ENCODE measurements at regions not wholly inside any gene's neighbourhood (a gene's known extent, or its start where the extent isn't known, plus 50 kb on each side); places are given as distances from the start of the nearest gene placed in this dataset.
"Not testable (repeated sequence)": the region's sequence is repeated elsewhere in the genome, so short reads cannot be mapped to it uniquely, and the experiment has no call there.

GRCh38 chr21:28025111-28025510, 967.6 kb downstream of the LTN1 start:
- POLR2A ChIA-PET, result no interaction called here
- CTCF ChIA-PET, result no interaction called here
- DNase-seq (ENCODE audit: extremely low spot score), result no peak
- TF ChIP-seq HDGF (IDR thresholded peaks at IDR 0.05; ENCODE audit: borderline replicate concordance), result no peak
- no peak for TF ChIP-seq ZNF384 (IDR thresholded peaks at IDR 0.05)
- TF ChIP-seq L3MBTL2 (conservative IDR thresholded peaks at IDR 0.05), result no peak
- TF ChIP-seq FOXK2 (IDR thresholded peaks at IDR 0.05), result no peak
- TF ChIP-seq ARNT (IDR thresholded peaks at IDR 0.05), result no peak
- TF ChIP-seq NFRKB (IDR thresholded peaks at IDR 0.05), result no peak

GRCh38 chr21:28018741-28019669, 973.7 kb downstream of the LTN1 start:
- ChIA-PET CTCF (interaction anchor here (0.6 kb wide), 1 partner anchor 1168 kb away, joined by 4 read pairs; no protein-coding TSS in a partner anchor), POLR2A (no interaction called here)
- no peak for DNase-seq (ENCODE audit: extremely low spot score)
- TF ChIP-seq CTBP1 (IDR thresholded peaks at IDR 0.05; ENCODE audit: borderline replicate concordance) (no peak), PKNOX1 (IDR thresholded peaks at IDR 0.05) (no peak), SUZ12 (IDR thresholded peaks at IDR 0.05) (no peak), NFRKB (IDR thresholded peaks at IDR 0.05) (no peak), ELF4 (IDR thresholded peaks at IDR 0.05) (no peak), LEF1 (IDR thresholded peaks at IDR 0.05; ENCODE audit: borderline replicate concordance) (no peak), TARDBP (IDR thresholded peaks at IDR 0.05) (no peak)

- POLR2A ChIA-PET, result no interaction called here
- TF ChIP-seq NFRKB (IDR thresholded peaks at IDR 0.05), result no peak
- no peak for TF ChIP-seq ARNT (IDR thresholded peaks at IDR 0.05)
- no peak for TF ChIP-seq FOXA1 (IDR thresholded peaks at IDR 0.05)
- TF ChIP-seq PKNOX1 (IDR thresholded peaks at IDR 0.05), result no peak
- TF ChIP-seq FOXM1 (IDR thresholded peaks at IDR 0.05; ENCODE audit: borderline replicate concordance), result no peak
- no peak for TF ChIP-seq BHLHE40 (IDR thresholded peaks at IDR 0.05; ENCODE audit: borderline replicate concordance)
- TF ChIP-seq TARDBP (IDR thresholded peaks at IDR 0.05), result no peak
- no peak for TF ChIP-seq HDGF (IDR thresholded peaks at IDR 0.05; ENCODE audit: borderline replicate concordance)
- TF ChIP-seq ELF4 (IDR thresholded peaks at IDR 0.05), result no peak
- TF ChIP-seq L3MBTL2 (conservative IDR thresholded peaks at IDR 0.05), result no peak
- no peak for TF ChIP-seq FOXK2 (IDR thresholded peaks at IDR 0.05)
- no peak for TF ChIP-seq SP1 (IDR thresholded peaks at IDR 0.05)
- no peak for TF ChIP-seq CTBP1 (IDR thresholded peaks at IDR 0.05; ENCODE audit: borderline replicate concordance)
- TF ChIP-seq LEF1 (IDR thresholded peaks at IDR 0.05; ENCODE audit: borderline replicate concordance), result no peak
- TF ChIP-seq ZNF384 (IDR thresholded peaks at IDR 0.05), result no peak
- no peak for TF ChIP-seq SUZ12 (IDR thresholded peaks at IDR 0.05)
- DNase-seq (ENCODE audit: extremely low spot score), result no peak
- CTCF ChIA-PET, result no interaction called here
These were observed 974.5 kb downstream of the LTN1 start for GRCh38 chr21:28018213-28018612.

- CTCF ChIA-PET, result no interaction called here
- no peak for TF ChIP-seq FOXM1 (IDR thresholded peaks at IDR 0.05; ENCODE audit: borderline replicate concordance)
- TF ChIP-seq BHLHE40 (IDR thresholded peaks at IDR 0.05; ENCODE audit: borderline replicate concordance), result no peak
- no peak for TF ChIP-seq PKNOX1 (IDR thresholded peaks at IDR 0.05)
- TF ChIP-seq ELF4 (IDR thresholded peaks at IDR 0.05), result no peak
- no peak for TF ChIP-seq TARDBP (IDR thresholded peaks at IDR 0.05)
- no peak for TF ChIP-seq ARNT (IDR thresholded peaks at IDR 0.05)
- TF ChIP-seq FOXA1 (IDR thresholded peaks at IDR 0.05), result no peak
- TF ChIP-seq SUZ12 (IDR thresholded peaks at IDR 0.05), result no peak
- no peak for TF ChIP-seq NFRKB (IDR thresholded peaks at IDR 0.05)
- TF ChIP-seq HDGF (IDR thresholded peaks at IDR 0.05; ENCODE audit: borderline replicate concordance), result no peak
- no peak for TF ChIP-seq SP1 (IDR thresholded peaks at IDR 0.05)
- TF ChIP-seq FOXK2 (IDR thresholded peaks at IDR 0.05), result no peak
- no peak for TF ChIP-seq CTBP1 (IDR thresholded peaks at IDR 0.05; ENCODE audit: borderline replicate concordance)
- no peak for TF ChIP-seq L3MBTL2 (conservative IDR thresholded peaks at IDR 0.05)
- no peak for TF ChIP-seq LEF1 (IDR thresholded peaks at IDR 0.05; ENCODE audit: borderline replicate concordance)
These were observed 976.1 kb downstream of the LTN1 start for GRCh38 chr21:28016571-28016970.

GRCh38 chr21:28013123-28013522, 979.6 kb downstream of the LTN1 start:
- POLR2A ChIA-PET; DNase-seq (ENCODE audit: extremely low spot score); CTCF ChIA-PET: not testable (repeated sequence)

More at GRCh38 chr21:28016571-28016970, 976.1 kb downstream of the LTN1 start:
- DNase-seq (ENCODE audit: extremely low spot score), result no peak
- POLR2A ChIA-PET, result no interaction called here

GRCh38 chr21:28011970-28012369, 980.7 kb downstream of the LTN1 start:
- DNase-seq (ENCODE audit: extremely low spot score); CTCF ChIA-PET; POLR2A ChIA-PET: not testable (repeated sequence)

GRCh38 chr21:28008245-28008644, 984.4 kb downstream of the LTN1 start:
- CTCF ChIA-PET, result not testable (repeated sequence)

GRCh38 chr21:28003627-28004026, 989.0 kb downstream of the LTN1 start:
- POLR2A ChIA-PET; CTCF ChIA-PET; DNase-seq (ENCODE audit: extremely low spot score): not testable (repeated sequence)

More at GRCh38 chr21:28008245-28008644, 984.4 kb downstream of the LTN1 start:
- DNase-seq (ENCODE audit: extremely low spot score); POLR2A ChIA-PET: not testable (repeated sequence)

GRCh38 chr21:27996906-27997305, 995.8 kb downstream of the LTN1 start:
- CTCF ChIA-PET; DNase-seq (ENCODE audit: extremely low spot score); POLR2A ChIA-PET: not testable (repeated sequence)

- POLR2A ChIA-PET; DNase-seq (ENCODE audit: extremely low spot score); CTCF ChIA-PET: not testable (repeated sequence)
These were observed 1007.9 kb downstream of the LTN1 start for GRCh38 chr21:27984663-27985325.

- DNase-seq (ENCODE audit: extremely low spot score); POLR2A ChIA-PET; CTCF ChIA-PET: not testable (repeated sequence)
These were observed 1012.6 kb upstream of the ADAMTS5 start for GRCh38 chr21:27979446-27979845.

Measured in HEK293T (cell line).